ENCODE measurements at regions not wholly inside any gene's neighbourhood (a gene's known extent, or its start where the extent isn't known, plus 50 kb on each side); places are given as distances from the start of the nearest gene placed in this dataset.

GRCh38 chr4:8928074-8928473, 56.4 kb upstream of the HMX1 start:
- no peak for TF ChIP-seq POLR2A (IDR thresholded peaks at IDR 0.05)
- TF ChIP-seq, protein P1, sequence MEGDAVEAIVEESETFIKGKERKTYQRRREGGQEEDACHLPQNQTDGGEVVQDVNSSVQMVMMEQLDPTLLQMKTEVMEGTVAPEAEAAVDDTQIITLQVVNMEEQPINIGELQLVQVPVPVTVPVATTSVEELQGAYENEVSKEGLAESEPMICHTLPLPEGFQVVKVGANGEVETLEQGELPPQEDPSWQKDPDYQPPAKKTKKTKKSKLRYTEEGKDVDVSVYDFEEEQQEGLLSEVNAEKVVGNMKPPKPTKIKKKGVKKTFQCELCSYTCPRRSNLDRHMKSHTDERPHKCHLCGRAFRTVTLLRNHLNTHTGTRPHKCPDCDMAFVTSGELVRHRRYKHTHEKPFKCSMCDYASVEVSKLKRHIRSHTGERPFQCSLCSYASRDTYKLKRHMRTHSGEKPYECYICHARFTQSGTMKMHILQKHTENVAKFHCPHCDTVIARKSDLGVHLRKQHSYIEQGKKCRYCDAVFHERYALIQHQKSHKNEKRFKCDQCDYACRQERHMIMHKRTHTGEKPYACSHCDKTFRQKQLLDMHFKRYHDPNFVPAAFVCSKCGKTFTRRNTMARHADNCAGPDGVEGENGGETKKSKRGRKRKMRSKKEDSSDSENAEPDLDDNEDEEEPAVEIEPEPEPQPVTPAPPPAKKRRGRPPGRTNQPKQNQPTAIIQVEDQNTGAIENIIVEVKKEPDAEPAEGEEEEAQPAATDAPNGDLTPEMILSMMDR (IDR thresholded peaks at IDR 0.05): no peak
